Colon (tissue), 2 donors: ENCODE measurements at regions not wholly inside any gene's neighbourhood (a gene's known extent, or its start where the extent isn't known, plus 50 kb on each side); places are given as distances from the start of the nearest gene placed in this dataset.

Experiments used
- FAIRE-seq: peaks from 2 replicates; lab custom pipeline; 2012; peaks lifted over from hg19 to GRCh38; lab: Jason Lieb, UNC
- donor health status: control.
- donor health status: control.

- FAIRE-seq = no peak
These were observed 236.2 kb upstream of the KLF14 start for GRCh38 chr7:130970196-130970595.

GRCh38 chr7:130970696-130971095 is 236.7 kb upstream of the KLF14 start:
- FAIRE-seq = no peak

- no peak for FAIRE-seq
These were observed 237.3 kb upstream of the KLF14 start for GRCh38 chr7:130971297-130971696.

- no peak for FAIRE-seq
These were observed 238.2 kb upstream of the KLF14 start for GRCh38 chr7:130972201-130972600.

- no peak for FAIRE-seq
These were observed 239.6 kb upstream of the KLF14 start for GRCh38 chr7:130973637-130974036.

GRCh38 chr7:130974169-130974568 is 240.2 kb upstream of the KLF14 start:
- FAIRE-seq = no peak

GRCh38 chr7:130974794-130975193 is 240.8 kb upstream of the KLF14 start:
- no peak for FAIRE-seq

GRCh38 chr7:130975731-130976130 is 241.7 kb upstream of the KLF14 start:
- no peak for FAIRE-seq

- no peak for FAIRE-seq
These were observed 248.2 kb upstream of the KLF14 start for GRCh38 chr7:130982160-130982638.

GRCh38 chr7:130982651-130983050 is 248.6 kb upstream of the KLF14 start:
- FAIRE-seq = no peak

GRCh38 chr7:130985361-130985760 is 251.4 kb upstream of the KLF14 start:
- FAIRE-seq = no peak

- no peak for FAIRE-seq
These were observed 252.3 kb upstream of the KLF14 start for GRCh38 chr7:130986261-130986690.

- FAIRE-seq = no peak
These were observed 253.1 kb upstream of the KLF14 start for GRCh38 chr7:130987092-130987491.

- FAIRE-seq = no peak
These were observed 254.4 kb upstream of the KLF14 start for GRCh38 chr7:130988443-130988842.

- no peak for FAIRE-seq
These were observed 255.2 kb upstream of the KLF14 start for GRCh38 chr7:130989101-130989795.

- no peak for FAIRE-seq
These were observed 256.3 kb upstream of the KLF14 start for GRCh38 chr7:130990178-130990832.

GRCh38 chr7:130993671-130994365 is 259.8 kb upstream of the KLF14 start:
- no peak for FAIRE-seq

- FAIRE-seq = no peak
These were observed 260.5 kb upstream of the KLF14 start for GRCh38 chr7:130994378-130995115.

- no peak for FAIRE-seq
These were observed 261.5 kb upstream of the KLF14 start for GRCh38 chr7:130995252-130996081.

- no peak for FAIRE-seq
These were observed 262.3 kb upstream of the KLF14 start for GRCh38 chr7:130996205-130996832.

- no peak for FAIRE-seq
These were observed 262.8 kb upstream of the KLF14 start for GRCh38 chr7:130996833-130997231.
